Pancreas (tissue), 10 donors: ENCODE measurements at regions not wholly inside any gene's neighbourhood (a gene's known extent, or its start where the extent isn't known, plus 50 kb on each side); places are given as distances from the start of the nearest gene placed in this dataset.

Experiments used
- ATAC-seq, 4 donors: fragments of 200-7000 bp; cut with Tn5 transposase; one replicate each; pipeline versions ENCODE4 v1.8.0 to v1.9.1; 2020; ENCODE audit warnings: mild to moderate bottlenecking in 4 of 4, moderate library complexity in 4 of 4
- DNase-seq, 6 donors: peaks; one replicate each; pipeline ENCODE4 v3.0.0-alpha.2; 2020
- FAIRE-seq: peaks from 2 replicates; lab custom pipeline; 2012; peaks lifted over from hg19 to GRCh38; lab: Jason Lieb, UNC
- H3K27ac ChIP-seq, 4 donors: fragments of 200-600 bp; sonication (generic); 1 replicate in 3 of 4; 2 replicates in 1 of 4; pipeline versions ENCODE4 v1.5.0 to v1.8.0; 2020
- H3K27me3 ChIP-seq, 4 donors: fragments of 200-600 bp; one replicate each; pipeline ENCODE4 v1.8.0; 2021
- H3K36me3 ChIP-seq, 3 donors: fragments of 200-600 bp; sonication (generic) in 1 of 3; one replicate each; pipeline versions ENCODE4 v1.5.0 to v1.8.0; 2020 to 2021
- H3K4me1 ChIP-seq, 3 donors: fragments of 200-600 bp; one replicate each; pipeline ENCODE4 v1.8.0; 2021
- H3K4me3 ChIP-seq, 4 donors: fragments of 200-600 bp; sonication (generic) in 2 of 4; one replicate each; pipeline versions ENCODE4 v1.5.0 to v1.8.0; 2020 to 2021
- H3K9me3 ChIP-seq, 4 donors: fragments of 200-600 bp; one replicate each; pipeline ENCODE4 v1.8.0; 2021
- CTCF ChIP-seq, 4 donors: fragments of 200-600 bp; sonication (generic) in 3 of 4; IDR thresholded peaks; one replicate each; pipeline versions ENCODE4 v1.5.0 to v1.8.0; 2021; ENCODE audit warnings: antibody characterized with exemption in 4 of 4
- WGBS, 2 donors: extraction: QIAGEN DNeasy Blood & Tissue Kit; methylation state at CpG; one replicate each; pipeline ENCODE4 v1.1.7; 2013; 5-methylcytosine and 5-hydroxymethylcytosine counted together
- intact Hi-C, 3 donors: fragments of 100-400 bp; cut with DNase I; formaldehyde crosslinking; loops; one replicate each; pipeline versions ENCODE4 v1.11.1 to v1.14.2; 2022
- donor health status: healthy with polysubstance abuse.
- donor health status: DM: no; HTN: no; CAD: no; lungs with moderate emphysema.
- donor health status: DM: no; HTN: no; CAD: no.
- donor health status: control.
- donor health status: control.
- donor health status: Bipolar disorder and iron deficiency.
- donor health status: DM: yes; HTN: yes; CAD: no.
- donor health status: DM: no; HTN: no; CAD: no.
- donor health status: DM: no; HTN: no; CAD: no.
- donor health status: DM: yes; HTN: yes; CAD: no.

DNA sequence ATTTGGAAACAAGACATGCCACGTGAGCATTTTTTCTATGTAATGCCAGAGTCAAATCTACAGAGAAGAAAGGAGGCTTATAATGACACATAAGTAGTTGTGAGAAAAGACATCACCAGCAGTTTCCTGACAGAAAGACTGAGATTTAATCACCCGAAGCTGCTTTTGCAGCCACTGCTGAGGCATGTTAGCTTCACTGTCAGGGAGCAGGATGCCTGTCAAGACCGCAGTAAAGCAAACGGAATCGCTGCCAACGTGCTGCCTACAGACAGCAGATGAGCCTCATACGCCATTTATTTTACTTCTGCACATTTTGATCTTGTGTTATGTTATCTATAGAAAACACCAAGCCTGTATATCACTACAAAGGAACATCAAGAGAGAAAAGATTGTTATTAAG, 68.7 kb upstream of the NDST3 start:
- H3K9me3 ChIP-seq, result no peaks in the 10 kb centered on the region
- no peaks in the 10 kb centered on the region for H3K36me3 ChIP-seq
- no peaks in the 10 kb centered on the region for H3K27me3 ChIP-seq
- no peak for ATAC-seq
- TF ChIP-seq CTCF (IDR thresholded peaks at IDR 0.05), result no peak
- WGBS, 2 donors, result 27 to 33% methylated on average over 7 of the region's 7 CpGs
- H3K4me3 ChIP-seq, result no peak overlapping the region
- DNase-seq, result no peak
- no peak for FAIRE-seq
- H3K27ac ChIP-seq, result no peak overlapping the region
- no peaks in the 10 kb centered on the region for H3K4me1 ChIP-seq
- intact Hi-C loops, result no loop called here

GRCh38 chr4:117968606-117969005, 65.7 kb upstream of the NDST3 start:
- WGBS, 2 donors, result 75 to 87% methylated on average over 2 of the region's 2 CpGs
- TF ChIP-seq CTCF (IDR thresholded peaks at IDR 0.05), result no peak
- intact Hi-C loops, result no loop called here
- Histone ChIP-seq H3K27ac (no peak overlapping the region), H3K4me3 (no peak overlapping the region), H3K27me3 (no peaks in the 10 kb centered on the region), H3K9me3 (no peaks in the 10 kb centered on the region), H3K36me3 (no peaks in the 10 kb centered on the region), H3K4me1 (no peaks in the 10 kb centered on the region)
- no peak for FAIRE-seq
- ATAC-seq, result no peak
- DNase-seq, result no peak

DNA sequence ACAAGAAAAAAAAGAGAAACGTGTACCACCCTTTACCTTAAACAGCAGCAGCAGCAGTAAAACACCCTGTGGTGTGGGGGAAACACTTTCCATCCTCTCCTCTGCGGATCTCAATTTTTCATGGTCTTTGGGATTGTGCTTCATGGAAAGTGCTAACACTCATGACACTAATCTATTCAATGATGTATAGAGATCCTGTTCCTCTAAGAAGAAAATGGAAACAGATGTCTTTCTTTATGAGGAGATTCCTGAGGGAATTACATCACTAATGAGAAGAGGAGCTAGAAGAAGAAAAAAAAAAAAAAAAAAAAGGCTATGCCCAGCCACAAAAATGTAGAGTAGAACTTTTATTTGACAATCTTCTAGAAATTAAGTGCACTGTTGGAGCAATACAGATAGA, 62.9 kb upstream of the NDST3 start:
- H3K36me3 ChIP-seq, result no peaks in the 10 kb centered on the region
- ATAC-seq, result no peak
- 50 to 63% methylated on average over 2 of the region's 2 CpGs for WGBS, 2 donors
- intact Hi-C loops, result no loop called here
- H3K27me3 ChIP-seq, result no peaks in the 10 kb centered on the region
- DNase-seq, result no peak
- no peak overlapping the region for H3K27ac ChIP-seq
- H3K4me1 ChIP-seq, result no peaks in the 10 kb centered on the region
- TF ChIP-seq CTCF (IDR thresholded peaks at IDR 0.05), result no peak
- FAIRE-seq, result no peak
- no peaks in the 10 kb centered on the region for H3K9me3 ChIP-seq
- no peak overlapping the region for H3K4me3 ChIP-seq

DNA sequence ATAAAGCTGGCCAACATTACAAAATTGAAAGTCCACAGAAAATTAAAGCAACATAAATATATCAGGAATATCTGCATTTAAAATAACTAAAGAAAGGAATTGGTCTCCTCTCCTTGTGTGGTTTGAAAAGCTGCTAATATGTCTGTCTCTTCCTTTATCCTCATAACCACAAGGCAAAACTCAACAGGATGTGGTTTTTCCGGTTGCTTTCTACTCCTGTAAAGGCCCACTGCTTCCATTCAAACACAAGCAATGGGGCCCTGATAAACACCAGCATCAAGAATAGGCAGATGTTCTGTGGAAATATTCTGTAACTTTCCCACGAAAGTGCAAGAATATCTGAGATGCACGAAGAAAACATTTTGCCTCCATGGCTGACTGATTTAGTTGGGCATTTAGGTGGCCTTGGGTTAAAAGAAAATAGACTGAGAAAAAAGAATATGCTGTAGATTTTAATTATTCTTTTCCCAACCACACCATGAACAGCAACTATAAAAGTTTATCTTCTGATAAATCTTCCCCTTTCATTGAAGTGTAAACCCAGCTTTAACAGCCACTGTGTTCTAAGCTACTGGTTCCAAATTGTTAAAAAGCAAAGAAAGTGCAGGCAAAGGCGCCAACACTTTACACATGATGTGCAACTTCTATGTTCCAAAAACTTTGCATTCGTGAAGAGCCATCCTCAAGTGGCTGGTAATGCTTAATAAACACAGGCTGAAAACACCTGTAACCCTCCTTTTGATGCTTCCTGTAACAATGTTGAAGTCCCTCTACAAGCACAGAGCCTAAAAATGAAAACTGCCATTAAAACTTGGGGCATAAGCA, 50.5 kb upstream of the NDST3 start:
- Histone ChIP-seq H3K9me3 (no peaks in the 10 kb centered on the region), H3K27ac (no peak overlapping the region), H3K4me3 (no peak overlapping the region), H3K36me3 (no peaks in the 10 kb centered on the region), H3K27me3 (no peaks in the 10 kb centered on the region), H3K4me1 (no peaks in the 10 kb centered on the region)
- no peak for ATAC-seq
- intact Hi-C loops, result no loop called here
- no peak for TF ChIP-seq CTCF (IDR thresholded peaks at IDR 0.05)
- no peak for FAIRE-seq
- WGBS, 2 donors, result 59 to 63% methylated on average over 5 of the region's 5 CpGs
- no peak for DNase-seq

DNA sequence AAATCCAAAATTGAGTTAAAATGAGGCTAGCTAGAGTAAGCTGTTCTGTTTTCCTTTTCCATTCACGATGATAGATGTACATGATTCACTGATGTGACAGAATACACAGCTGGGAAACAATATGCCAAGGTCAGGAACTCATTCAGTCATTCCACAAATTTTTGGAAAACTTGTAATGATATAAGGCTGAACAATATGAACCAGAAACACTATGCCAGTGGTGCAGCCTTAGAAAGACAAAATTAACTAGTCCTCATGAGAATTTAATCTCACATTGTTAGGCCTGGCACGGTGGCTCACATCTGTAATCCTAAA, 50.0 kb upstream of the NDST3 start:
- ATAC-seq (no peak), DNase-seq (no peak)
- 65 to 68% methylated on average over 2 of the region's 2 CpGs for WGBS, 2 donors

More for the DNA sequence above, 50.0 kb upstream of the NDST3 start:
- no peak for TF ChIP-seq CTCF (IDR thresholded peaks at IDR 0.05)
- Histone ChIP-seq H3K4me3 (no peak overlapping the region), H3K4me1 (no peaks in the 10 kb centered on the region), H3K27me3 (no peaks in the 10 kb centered on the region), H3K36me3 (no peaks in the 10 kb centered on the region), H3K27ac (no peak overlapping the region), H3K9me3 (no peaks in the 10 kb centered on the region)
- no peak for FAIRE-seq
- intact Hi-C loops, result no loop called here
